ENCODE measurements at regions not wholly inside any gene's neighbourhood (a gene's known extent, or its start where the extent isn't known, plus 50 kb on each side); places are given as distances from the start of the nearest gene placed in this dataset.

GRCh38 chr1:178652506-178653490 is 72.2 kb upstream of the RALGPS2 start:
- Histone ChIP-seq H3K4me3 (ENCODE audit: low read length) (no peak overlapping the region), H3K4me2 (ENCODE audit: low read length) (no peak overlapping the region), H4K20me1 (ENCODE audit: control insufficient read depth, insufficient read depth, low read depth, low read length) (no peaks in the 10 kb centered on the region), H3K27ac (ENCODE audit: low read depth, low read length) (no peak overlapping the region), H3K9me3 (ENCODE audit: control insufficient read depth, insufficient read depth, low read length) (no peaks in the 10 kb centered on the region), H3K4me1 (ENCODE audit: control insufficient read depth, low read length) (peaks cover 24% of the 10 kb centered on the region), H3K36me3 (ENCODE audit: control insufficient read depth, low read length) (no peaks in the 10 kb centered on the region), H3K27me3 (ENCODE audit: control insufficient read depth, low read length) (no peaks in the 10 kb centered on the region), H3K9me2 (replicated peaks; ENCODE audit: control insufficient read depth, low read length) (no peaks in the 10 kb centered on the region), H3K79me2 (ENCODE audit: control insufficient read depth, low read length) (no peaks in the 10 kb centered on the region), H3F3A (ENCODE audit: control insufficient read depth, insufficient read depth) (no peaks in the 10 kb centered on the region)
- no peak for TF ChIP-seq CTCF (IDR thresholded peaks at IDR 0.05; ENCODE audit: low read depth, low read length, poor library complexity, severe bottlenecking)
- no peak for TF ChIP-seq EZH2phosphoT487 (IDR thresholded peaks at IDR 0.05; ENCODE audit: borderline replicate concordance, low read length)

GRCh38 chr1:178659789-178660208 is 65.2 kb upstream of the RALGPS2 start:
- Histone ChIP-seq H3K4me1 (ENCODE audit: control insufficient read depth, low read length) (peaks cover 62% of the 10 kb centered on the region), H4K20me1 (ENCODE audit: control insufficient read depth, insufficient read depth, low read depth, low read length) (no peaks in the 10 kb centered on the region), H3K27me3 (ENCODE audit: control insufficient read depth, low read length) (no peaks in the 10 kb centered on the region), H3K9me3 (ENCODE audit: control insufficient read depth, insufficient read depth, low read length) (no peaks in the 10 kb centered on the region), H3K79me2 (ENCODE audit: control insufficient read depth, low read length) (no peaks in the 10 kb centered on the region), H3F3A (ENCODE audit: control insufficient read depth, insufficient read depth) (0 out of 2 replicates have a peak, but pooled peaks cover 2% of the 10 kb centered on the region), H3K27ac (ENCODE audit: low read depth, low read length) (peak overlapping the region; percentile 66), H3K36me3 (ENCODE audit: control insufficient read depth, low read length) (no peaks in the 10 kb centered on the region), H3K4me3 (ENCODE audit: low read length) (peak overlapping the region; percentile 60), H3K4me2 (ENCODE audit: low read length) (peak overlapping the region; percentile 65), H3K9me2 (replicated peaks; ENCODE audit: control insufficient read depth, low read length) (no peaks in the 10 kb centered on the region)
- TF ChIP-seq CTCF (IDR thresholded peaks at IDR 0.05; ENCODE audit: low read depth, low read length, poor library complexity, severe bottlenecking) = no peak
- TF ChIP-seq EZH2phosphoT487 (IDR thresholded peaks at IDR 0.05; ENCODE audit: borderline replicate concordance, low read length) = no peak

GRCh38 chr1:178660461-178660860 is 64.6 kb upstream of the RALGPS2 start:
- H3F3A ChIP-seq (ENCODE audit: control insufficient read depth, insufficient read depth) = 0 out of 2 replicates have a peak, but pooled peaks cover 2% of the 10 kb centered on the region
- H3K9me2 ChIP-seq (replicated peaks; ENCODE audit: control insufficient read depth, low read length) = no peaks in the 10 kb centered on the region
- peak overlapping the region; percentile 60 for H3K4me3 ChIP-seq (ENCODE audit: low read length)
- peak overlapping the region; percentile 66 for H3K27ac ChIP-seq (ENCODE audit: low read depth, low read length)
- H3K27me3 ChIP-seq (ENCODE audit: control insufficient read depth, low read length) = no peaks in the 10 kb centered on the region
- H3K4me1 ChIP-seq (ENCODE audit: control insufficient read depth, low read length) = peaks cover 68% of the 10 kb centered on the region
- H3K4me2 ChIP-seq (ENCODE audit: low read length) = peak overlapping the region; percentile 65
- TF ChIP-seq CTCF (IDR thresholded peaks at IDR 0.05; ENCODE audit: low read depth, low read length, poor library complexity, severe bottlenecking) = no peak
- TF ChIP-seq EZH2phosphoT487 (IDR thresholded peaks at IDR 0.05; ENCODE audit: borderline replicate concordance, low read length) = no peak
- no peaks in the 10 kb centered on the region for H3K9me3 ChIP-seq (ENCODE audit: control insufficient read depth, insufficient read depth, low read length)
- no peaks in the 10 kb centered on the region for H4K20me1 ChIP-seq (ENCODE audit: control insufficient read depth, insufficient read depth, low read depth, low read length)
- H3K79me2 ChIP-seq (ENCODE audit: control insufficient read depth, low read length) = no peaks in the 10 kb centered on the region
- no peaks in the 10 kb centered on the region for H3K36me3 ChIP-seq (ENCODE audit: control insufficient read depth, low read length)
